Amniotic epithelial cell (primary cell): ENCODE measurements at regions not wholly inside any gene's neighbourhood (a gene's known extent, or its start where the extent isn't known, plus 50 kb on each side); places are given as distances from the start of the nearest gene placed in this dataset.

ENCODE experiments used
- DNase-seq: peaks from one replicate; pipeline ENCODE4 v3.0.0-alpha.2; 2010; ENCODE audit warnings: low read depth

DNA sequence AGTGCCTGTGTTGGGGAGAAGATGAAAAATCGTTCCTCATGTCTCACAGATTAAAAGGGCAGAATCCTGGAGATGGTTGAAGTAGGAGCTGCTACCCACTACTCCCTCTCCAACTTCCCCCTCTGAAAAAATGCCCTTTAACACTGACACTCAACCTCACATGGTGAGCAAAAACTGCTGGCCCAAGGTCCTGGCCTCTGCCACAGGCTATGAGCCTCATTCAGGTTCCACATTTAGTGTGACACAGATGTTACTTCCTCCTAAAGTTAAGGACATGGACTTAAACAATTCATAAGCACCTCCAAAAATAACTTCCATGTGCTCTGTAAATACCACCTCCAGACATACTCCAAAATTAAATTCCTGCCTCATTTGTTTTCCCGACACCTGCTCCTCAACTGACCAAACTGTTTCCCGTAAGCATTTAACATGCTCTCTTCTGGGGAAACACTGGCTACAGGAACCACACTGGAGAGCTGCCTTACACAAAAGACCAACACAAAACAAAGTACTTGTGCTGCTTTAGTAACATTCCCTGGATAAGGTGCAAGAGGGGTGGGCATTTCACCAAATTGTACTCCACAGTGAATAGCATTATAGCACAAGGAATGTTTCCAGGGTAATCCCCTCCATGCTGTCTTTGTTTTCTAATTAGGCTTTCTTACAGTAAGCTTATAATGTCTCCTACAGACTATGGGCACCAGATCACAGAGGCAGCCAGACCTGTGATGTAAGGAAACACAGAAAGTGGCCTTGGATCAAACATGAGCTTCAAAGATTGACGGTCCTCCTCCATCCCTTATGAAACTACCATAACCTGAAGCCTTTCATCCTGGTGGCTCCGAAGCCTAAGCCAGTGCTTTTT, 57.0 kb downstream of the PHLDA1 start:
- no peak for DNase-seq

DNA sequence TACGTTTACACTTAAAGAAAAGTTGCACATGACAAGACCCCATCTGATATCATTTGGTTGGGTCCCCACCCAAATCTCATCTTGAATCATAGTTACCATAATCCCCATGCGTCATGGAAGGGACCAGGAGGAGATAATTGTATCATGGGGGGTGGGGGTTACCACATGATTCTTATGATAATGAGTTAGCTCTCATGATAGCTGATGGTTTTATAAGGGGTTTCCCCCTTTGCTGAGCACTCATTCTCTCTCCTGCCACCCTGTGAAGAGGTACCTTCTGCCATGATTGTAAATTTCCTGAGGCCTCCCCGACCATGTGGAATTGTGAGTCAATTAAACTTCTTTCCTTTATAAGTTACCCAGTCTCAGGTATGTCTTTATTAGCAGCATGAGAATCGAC, 60.3 kb downstream of the PHLDA1 start:
- DNase-seq = no peak

DNA sequence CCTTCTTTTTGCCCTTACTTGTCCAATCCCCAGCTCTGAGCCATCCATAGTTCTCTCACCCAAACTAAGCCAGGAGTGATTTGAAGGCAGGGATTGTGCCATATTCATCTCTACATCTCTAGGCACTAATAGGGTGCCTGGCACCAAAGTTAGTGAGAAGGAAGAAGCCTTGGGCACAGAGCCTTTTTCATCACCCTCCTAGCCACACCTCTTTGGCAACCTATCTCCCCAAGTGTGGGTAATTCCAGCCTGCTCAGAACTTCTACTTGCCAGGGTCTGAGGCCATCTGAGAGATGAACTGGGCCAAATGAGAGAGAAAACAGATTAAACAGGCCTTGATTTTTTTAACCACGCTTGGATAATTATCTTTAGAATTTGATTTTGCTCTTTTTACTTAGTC, 61.3 kb downstream of the PHLDA1 start:
- no peak for DNase-seq

DNA sequence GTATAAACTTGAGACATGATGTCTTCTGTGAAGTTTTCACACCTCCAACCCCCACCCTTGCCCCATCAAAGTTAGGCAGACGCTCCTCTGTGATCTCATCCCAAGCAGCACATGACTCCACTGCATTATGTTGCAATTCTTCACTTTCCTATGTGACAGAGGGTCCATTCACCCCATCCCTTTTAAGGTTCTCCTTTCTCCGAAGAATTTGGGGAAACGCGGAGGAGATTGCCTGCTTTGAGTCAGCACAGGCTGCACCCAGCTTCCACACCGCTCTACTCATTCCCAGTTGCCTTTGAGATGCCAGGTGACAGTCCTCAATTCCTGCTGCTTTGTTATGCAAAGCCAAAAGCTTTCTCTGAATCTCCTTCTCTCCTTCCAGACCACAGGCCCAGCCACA, 61.8 kb downstream of the PHLDA1 start:
- peak; percentile 42 for DNase-seq

DNA sequence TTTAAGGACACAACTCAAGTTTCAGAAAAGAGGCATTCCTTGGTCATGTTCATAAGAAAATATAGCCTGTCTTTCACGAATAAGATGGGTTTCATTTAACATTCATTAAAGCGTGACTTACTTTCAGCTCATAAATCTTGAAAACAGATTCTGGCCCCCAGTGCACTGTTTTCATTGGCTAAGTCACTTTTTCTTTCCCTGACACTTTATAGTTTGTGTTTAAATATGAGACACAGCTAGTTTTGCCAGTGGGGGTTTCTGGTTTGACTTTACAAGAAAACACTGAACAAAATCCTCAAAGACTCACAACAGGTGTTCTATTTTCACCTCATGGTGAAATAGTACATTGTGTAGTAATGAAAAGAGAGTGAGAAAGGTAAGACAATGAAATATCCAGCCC, 65.9 kb downstream of the PHLDA1 start:
- no peak for DNase-seq

DNA sequence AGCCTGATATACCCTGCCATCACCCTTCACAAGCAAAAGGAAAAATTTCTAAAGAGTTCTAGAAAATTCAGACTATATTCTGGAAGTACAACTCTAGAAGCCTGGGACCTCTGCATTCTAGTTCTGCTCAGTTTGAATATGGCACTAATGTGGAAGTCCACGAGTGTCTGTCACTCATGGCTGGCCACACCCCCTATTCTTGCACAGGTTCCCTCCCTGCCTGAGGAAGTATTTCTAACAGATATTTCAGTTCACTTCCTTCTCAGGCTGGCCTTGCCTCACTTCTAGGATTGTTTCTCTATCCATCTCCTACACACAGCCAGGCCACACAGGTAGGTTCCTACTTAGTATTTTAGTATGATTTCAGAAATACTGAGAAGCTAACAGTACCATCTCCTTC, 67.4 kb downstream of the PHLDA1 start:
- DNase-seq = no peak

DNA sequence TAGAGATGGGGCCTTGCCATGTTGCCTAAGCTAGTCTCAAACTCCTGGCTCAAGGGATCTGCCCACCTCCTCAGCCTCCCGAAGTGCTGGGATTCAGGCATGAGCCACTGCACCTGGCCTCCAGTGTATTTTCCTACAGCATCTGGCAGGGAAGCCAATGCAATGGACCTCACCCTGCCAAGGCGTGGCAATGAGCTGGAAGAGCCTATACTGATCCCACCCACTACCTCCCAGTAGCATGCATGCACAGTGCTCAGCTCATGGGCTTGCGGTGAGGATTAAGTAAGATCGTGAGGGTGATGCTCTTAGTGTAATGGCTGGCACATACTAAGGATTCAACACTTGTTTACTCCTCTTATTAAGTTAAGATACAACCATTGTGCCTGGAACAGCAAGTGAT, 69.7 kb downstream of the PHLDA1 start:
- no peak for DNase-seq

DNA sequence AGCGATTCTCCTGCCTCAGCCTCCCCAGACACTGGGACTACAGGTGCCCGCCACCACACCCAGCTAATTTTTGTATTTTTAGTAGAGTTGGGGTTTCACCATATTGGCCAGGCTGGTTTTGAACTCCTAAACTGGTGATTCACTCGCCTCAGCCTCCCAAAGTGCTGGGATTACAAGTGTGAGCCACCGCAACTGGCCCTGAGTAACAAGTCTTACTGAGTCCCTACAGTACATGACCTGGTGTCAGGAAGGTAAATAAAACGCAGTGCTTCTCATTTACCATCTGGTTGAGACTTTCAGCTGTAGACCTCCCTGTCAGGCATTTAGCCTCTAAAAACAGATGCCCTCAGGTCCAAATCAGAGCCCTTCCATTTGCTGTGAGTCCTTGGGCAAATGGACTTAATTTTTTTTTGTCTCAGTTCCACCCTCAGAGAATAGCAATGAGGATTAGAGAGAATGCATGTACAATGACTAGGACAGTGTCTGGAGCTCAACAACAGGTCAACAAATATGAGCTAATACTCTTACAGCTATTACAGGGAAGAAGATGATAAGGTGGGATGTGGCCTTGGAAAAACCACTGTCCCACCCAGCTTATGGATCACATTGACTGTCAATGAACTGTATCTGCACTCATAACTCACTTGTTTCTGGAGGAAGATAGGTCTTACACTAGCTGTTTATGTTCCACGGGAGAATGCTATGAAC, 70.5 kb downstream of the PHLDA1 start:
- DNase-seq = no peak

DNA sequence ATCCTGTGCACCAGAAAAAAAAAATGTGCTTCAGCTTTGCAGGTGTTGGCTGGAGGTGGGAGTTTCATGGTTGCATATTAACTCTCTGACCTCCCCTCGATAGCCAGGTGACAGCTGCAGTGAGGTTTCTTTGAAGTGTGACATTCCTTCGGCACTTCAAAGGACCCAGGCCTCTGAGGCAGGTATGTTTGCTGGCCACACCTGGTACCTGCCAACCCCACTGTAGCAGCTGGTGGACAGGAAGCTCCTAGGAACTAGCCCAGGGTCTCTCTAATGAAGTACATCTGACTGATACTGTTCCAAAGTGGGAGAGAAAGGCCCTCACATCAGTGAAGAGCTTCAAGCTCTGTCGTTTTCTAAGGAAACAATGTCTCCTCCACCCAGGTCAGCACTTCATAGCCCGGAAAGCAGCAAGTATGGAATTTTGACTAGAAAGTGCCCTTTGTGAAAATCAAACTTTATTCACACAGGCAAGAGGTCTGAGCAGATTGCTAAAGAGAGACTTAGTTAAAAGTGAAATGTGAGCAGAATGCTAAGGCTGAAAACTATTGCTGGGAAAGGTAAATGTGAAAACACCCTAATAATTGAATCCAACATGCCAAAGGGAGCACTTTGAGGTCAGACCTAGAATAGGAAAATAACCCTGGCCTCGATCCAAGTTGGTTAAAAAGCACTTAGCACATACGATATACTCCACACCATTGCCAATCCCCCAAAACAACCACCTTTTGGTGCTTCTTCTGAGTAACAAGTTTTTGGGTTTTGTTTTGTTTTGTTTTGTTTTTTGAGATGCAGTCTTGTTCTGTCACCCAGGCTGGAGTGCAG, 71.3 kb downstream of the PHLDA1 start:
- no peak for DNase-seq

DNA sequence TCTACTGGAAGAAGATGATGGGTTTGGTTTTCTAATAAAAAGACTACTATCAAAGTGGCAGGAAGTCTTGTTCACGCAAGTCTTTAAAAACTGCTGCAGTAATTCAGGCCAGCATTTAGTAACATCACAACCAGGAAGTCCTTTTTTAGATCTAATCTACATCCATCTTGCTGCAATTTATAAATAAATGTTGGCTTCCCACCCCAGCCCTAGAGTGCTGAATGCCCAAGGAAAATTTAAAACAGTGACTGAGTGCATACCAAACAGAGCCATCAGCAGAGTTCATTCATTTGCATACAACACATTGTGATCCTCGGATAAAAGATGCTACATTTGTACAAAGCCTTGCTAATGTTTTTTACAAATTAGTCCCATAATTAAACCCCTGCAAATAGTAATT, 72.1 kb downstream of the PHLDA1 start:
- DNase-seq = no peak

DNA sequence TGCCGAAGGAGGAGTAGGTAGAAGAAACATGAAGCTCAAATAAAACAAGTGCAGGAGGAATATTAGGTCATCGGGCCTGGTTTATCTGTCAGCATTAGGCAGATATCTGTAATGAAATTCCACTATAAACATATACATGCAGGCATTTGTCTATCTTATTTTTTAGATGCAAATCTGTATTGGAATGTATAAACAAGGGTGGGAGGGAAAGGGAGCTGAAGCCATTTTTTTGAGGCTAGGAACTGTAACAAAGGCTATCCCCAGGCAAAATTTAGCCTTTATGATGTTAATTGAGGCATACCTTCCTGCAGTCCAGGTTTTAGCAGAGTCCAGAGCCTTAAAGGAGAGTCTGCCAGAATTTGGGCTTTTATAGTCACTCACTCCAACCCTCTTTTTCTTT, 72.5 kb downstream of the PHLDA1 start:
- DNase-seq = no peak

DNA sequence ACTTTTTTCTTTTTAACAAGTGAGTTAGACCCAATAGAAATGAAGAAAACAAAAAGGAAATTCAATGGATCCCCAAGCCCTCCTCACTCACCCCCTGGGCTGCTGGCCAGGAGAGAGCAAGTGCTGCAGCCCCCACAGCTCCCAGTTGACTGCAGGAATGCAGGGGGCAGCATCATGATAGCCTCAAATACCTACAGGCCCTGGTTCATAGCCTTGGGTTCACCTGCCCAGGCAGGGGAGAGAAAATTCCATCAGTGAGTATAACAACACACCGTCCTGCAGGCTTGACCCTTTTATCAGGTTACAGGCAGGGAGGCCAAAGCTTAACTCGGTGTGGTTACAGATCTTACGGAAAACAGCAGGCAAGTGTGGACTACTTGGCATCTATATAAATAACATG, 76.3 kb downstream of the PHLDA1 start:
- DNase-seq = no peak

DNA sequence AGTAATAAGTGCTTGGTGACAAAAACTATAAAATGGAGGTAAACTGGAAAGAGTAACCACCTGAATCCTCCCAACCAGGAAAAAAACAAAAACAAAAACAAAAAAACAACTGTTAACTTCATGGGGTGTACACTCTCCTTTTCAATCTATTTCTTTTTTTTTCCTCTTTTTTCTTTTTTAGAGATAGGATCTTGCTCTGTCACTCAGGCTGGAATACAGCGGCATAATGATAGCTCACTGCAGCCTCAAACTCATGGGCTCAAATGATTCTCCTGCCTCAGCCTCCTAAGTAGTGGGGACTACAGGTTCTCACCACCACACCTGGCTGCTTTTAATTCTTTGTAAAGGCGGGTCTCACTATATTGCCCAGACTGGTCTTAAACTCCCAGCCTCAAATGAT, 76.8 kb downstream of the PHLDA1 start:
- DNase-seq = no peak

DNA sequence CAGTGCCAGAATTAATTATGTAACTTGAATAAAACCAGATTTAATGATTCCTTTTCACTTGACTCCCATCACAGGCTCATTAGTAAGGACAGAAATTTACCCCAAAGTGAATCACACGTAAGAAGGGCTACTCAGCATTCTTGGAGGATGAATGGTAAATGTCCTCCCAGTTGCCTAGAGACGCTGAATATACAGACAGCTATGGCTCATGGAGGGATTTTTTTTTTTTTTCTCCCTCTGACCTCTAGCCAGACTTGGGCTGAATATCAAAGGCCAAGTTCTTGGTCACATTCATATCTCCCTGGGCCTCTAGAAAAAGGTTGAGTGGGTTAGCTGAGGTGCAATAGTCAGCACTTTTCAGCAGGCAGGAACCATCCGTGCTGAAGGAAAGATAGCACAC, 77.5 kb downstream of the PHLDA1 start:
- peak; percentile 97 for DNase-seq

DNA sequence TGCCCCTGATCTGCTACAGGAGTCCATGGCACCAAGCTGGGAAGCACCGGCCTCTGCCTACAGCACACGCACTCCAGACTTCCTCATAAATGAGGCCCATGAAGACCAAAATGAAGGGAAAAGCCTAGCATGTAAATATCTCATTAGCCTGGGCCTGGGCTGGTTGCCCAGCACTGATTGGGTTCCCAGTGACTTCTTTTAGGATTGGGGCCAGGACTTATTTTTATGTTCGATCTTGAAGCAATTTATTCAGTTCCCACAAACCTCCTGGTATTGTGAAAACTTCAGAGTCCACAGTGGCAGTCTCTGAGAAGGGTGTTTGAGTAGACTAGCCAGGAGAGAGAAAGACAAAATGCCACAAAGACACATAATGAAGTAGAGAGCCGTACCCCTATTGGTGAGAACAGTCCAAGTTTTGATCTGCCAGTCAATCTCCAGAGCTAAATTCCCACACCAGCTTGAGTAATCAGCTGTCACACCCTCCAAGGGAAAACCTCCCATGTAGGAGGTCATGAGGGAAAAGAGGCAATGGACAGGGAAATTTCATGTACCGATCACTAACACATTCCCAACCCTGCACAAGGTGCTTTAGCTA, 78.2 kb downstream of the PHLDA1 start:
- DNase-seq = peak; percentile 47

DNA sequence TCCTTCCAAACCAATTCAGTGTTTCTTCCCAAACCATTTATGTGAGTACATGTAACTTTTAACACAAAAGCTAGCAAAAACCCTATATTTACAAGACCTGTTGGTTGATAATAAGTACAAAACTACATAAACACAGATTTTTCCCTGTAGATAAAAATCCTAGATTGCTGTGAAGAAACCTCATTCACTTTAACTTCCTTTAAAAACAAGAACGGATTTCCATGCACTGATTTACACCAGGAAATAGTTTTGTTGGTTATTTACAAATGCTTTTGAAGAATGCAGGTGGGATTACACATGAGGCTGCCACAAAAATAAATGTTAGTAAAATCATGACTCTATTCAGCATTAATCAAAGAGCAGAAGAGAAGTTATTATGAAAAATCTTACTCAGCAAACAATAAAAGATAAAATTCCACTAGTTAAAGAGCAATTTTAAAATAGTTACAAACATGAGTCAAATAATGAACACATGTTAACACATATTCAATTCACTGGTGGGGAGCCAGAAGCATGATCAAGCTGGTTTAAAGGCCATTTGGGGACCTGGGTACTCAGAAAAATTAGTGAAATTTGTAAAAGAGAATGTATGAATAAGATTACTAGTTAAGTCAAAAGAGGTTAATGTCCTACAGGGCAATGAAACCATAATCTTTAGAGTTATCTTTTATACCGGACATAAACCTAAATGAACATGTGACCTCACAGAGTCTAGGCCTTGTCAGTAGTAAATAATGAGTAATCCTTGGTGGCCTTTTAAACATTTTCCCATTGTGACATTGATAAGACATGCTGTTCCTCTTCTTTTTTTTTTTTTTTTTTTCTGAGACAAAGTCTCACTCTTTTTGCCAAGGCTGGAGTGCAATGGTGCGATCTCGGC, 79.9 kb downstream of the PHLDA1 start:
- peak; percentile 13 for DNase-seq

DNA sequence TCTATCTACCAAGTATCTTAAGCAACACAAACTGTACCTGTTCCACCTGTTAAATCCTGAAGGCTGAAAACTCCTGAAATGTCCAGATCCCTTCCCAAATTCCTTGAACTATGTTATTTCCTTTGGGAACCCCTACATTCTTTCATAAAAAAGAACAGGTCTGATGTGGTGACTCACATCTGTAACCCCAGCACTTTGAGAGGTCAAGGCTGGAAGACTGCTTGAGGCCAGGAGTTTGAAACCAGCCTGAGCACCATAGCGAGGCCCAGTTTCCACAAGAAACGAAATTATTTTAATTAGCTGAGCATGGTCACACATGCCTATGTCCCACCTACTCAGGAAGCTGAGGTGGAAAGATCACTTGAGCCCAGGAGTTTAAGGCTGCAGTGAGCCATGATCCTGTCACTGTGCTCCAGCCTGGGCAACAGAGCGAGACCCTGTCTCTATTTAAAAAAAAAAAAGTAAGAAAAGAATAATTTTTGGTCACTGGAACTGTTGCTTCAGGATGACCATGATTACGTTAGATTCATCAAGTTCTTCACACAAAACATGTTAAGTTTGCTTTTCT, 84.3 kb downstream of the PHLDA1 start:
- DNase-seq = no peak

DNA sequence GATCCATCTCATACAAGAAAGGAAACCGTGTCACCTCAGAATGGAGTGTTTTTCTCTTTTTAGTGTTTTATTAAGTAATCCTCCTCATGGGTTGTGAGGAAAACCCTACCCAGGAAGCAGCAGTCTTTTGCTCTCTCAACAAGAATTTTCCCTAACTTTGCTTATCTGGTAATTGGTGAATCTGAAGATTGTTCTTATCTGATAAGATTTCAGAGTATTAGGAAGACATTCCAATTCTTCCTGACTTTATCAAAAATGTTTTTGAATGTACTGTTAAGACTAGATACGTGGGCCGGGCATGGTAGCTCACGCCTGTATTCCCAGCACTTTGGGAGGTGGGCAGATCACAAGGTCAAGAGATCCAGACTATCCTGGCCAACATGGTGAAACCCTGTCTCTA, 86.0 kb downstream of the PHLDA1 start:
- DNase-seq = peak; percentile 54

DNA sequence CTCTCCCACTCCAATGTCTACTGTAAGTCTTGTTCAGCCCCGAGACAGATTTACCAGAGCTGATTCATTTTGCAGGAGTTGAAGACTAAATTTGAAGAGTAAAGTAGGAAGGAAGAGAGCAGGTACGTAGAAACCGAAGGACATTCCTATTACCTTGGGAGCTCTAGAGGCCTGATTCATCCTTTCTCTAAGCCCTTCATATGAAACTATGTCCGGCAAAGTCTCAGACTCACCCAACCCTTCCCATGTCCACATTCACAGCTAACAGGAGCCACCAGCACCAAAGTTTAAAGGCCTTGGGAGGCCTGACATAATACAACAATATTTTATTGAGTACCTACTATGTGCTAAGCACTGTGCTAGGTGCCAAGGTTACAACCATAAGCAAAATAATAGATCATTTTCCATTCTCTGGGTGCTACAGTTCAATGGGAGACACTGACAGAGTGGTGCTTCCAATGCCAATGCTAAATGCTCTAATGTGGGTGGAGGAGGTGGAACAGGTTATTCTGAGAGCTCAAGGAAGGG, 86.6 kb downstream of the PHLDA1 start:
- DNase-seq = peak; percentile 22

DNA sequence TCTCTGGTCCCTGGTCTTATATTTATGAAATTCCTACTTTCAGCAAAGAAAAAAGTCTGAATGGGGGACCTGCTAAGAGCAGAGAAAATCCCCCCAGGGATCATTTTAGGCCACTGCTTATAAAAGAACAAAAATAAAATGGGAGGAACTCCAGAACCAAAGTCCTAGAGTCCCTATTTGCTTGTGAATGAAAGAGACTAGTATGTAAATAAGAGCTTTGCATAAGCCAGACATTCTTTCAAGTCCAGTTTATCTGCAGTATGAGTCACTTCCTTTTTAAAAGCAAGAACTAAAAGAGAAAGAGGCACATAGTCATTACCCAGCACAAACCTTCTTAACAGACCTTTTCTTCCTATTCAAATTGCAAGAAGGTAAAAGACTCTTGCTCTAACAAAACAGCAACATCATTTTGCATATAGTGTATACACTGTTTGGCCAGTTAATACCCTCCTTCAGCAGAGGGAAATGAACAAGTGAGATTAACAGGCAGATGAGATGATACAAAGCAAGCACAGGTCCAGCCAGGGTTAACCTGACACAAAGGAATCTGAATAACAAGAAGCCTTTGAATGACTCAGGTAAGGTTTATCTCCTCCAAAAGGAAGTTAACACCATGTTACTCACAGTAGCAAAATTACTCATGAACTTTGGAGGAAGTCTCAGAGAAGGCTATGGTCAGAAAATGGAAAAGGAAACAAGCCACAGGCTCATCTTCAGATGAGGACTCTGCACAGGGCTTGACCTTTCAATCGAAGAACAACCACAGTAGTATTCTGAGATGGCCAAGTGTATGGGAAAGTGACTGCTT, 87.3 kb downstream of the PHLDA1 start:
- DNase-seq = peak; percentile 87
